ENCODE measurements at regions not wholly inside any gene's neighbourhood (a gene's known extent, or its start where the extent isn't known, plus 50 kb on each side); places are given as distances from the start of the nearest gene placed in this dataset.
"Not testable (repeated sequence)": the region's sequence is repeated elsewhere in the genome, so short reads cannot be mapped to it uniquely, and the experiment has no call there.

DNA sequence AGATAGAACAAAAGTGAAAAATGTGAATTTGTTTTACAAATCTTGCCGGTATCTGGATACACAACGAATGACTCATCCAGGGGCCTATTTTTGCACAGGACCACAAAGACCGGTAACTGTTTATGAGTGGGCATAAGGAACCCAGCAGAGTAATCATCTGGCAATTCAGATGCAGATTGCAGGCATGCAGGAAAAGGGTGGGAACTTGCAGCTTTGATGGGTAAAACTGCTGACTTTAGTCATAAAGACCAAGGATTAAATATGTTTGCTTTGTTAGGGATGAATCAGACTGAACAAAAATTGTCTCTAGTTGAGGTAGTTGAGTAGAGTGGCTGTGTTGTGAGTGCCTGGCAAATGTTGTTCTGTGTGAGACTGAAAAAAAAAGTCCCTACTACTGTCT, 309.6 kb upstream of the CCNH start:
- in situ Hi-C loops (cut with HindIII; ENCODE audit: low sequenced_read_pairs): no loop called here
- TF ChIP-seq, protein P1, sequence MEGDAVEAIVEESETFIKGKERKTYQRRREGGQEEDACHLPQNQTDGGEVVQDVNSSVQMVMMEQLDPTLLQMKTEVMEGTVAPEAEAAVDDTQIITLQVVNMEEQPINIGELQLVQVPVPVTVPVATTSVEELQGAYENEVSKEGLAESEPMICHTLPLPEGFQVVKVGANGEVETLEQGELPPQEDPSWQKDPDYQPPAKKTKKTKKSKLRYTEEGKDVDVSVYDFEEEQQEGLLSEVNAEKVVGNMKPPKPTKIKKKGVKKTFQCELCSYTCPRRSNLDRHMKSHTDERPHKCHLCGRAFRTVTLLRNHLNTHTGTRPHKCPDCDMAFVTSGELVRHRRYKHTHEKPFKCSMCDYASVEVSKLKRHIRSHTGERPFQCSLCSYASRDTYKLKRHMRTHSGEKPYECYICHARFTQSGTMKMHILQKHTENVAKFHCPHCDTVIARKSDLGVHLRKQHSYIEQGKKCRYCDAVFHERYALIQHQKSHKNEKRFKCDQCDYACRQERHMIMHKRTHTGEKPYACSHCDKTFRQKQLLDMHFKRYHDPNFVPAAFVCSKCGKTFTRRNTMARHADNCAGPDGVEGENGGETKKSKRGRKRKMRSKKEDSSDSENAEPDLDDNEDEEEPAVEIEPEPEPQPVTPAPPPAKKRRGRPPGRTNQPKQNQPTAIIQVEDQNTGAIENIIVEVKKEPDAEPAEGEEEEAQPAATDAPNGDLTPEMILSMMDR (IDR thresholded peaks at IDR 0.05; ENCODE audit: low read depth, low read length, missing control alignments): no peak
- DNase-seq (ENCODE audit: low read depth): peak; percentile 40
- no peak overlapping the region for H3K4me3 ChIP-seq (ENCODE audit: low read depth, low read length)

DNA sequence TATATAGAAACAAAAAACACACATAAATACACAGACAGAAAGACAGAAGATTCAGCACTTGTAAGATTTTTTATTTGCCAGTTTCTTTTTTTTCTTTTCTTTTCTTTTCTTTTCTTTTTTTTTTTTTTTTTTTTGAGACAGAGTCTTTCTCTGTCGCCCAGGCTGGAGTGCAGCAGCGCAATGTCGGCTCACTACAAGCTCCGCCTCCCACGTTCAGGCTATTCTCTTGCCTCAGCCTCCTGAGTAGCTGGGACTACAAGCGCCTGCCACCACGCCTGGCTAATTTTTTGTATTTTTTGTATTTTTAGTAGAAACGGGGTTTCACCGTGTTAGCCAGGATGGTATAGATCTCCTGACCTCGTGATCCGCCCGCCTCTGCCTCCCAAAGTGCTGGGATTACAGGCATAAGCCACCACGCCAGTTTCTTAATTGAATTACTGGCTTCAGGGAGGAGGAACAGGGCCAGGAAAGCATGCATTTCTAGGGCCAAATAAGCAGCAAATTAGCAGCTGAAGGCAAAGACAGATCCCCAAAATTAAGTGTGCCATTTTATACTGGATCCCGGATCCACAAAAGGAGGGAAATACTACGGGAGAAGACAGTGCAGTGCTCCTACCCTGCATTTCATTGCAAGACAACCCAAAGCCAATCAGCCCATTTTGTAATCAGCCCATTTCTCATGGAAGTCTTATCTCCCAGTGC, 305.6 kb upstream of the CCNH start:
- in situ Hi-C loops (cut with HindIII; ENCODE audit: low sequenced_read_pairs); H3K4me3 ChIP-seq (ENCODE audit: low read depth, low read length); DNase-seq (ENCODE audit: low read depth): not testable (repeated sequence)

DNA sequence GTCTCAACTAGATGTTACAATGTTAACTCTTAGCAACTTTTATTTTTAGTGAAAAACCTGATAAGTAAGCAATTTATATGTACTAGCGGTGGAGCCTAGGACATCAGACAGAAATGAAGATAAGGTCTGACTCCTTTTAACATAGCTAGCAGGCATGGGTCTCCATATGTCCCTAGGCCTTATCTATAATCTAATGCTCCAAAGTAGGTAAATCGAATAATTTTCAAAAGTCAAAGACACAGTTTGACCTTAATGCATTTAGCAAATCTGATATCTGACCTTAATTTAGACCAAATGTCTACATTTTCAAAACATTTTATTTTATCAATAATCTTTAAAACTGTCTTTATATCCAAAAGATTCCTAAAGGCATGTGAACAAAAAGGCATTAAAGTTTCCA, 305.0 kb upstream of the CCNH start:
- no peak overlapping the region for H3K4me3 ChIP-seq (ENCODE audit: low read depth, low read length)
- TF ChIP-seq, protein P1 (IDR thresholded peaks at IDR 0.05; ENCODE audit: low read depth, low read length, missing control alignments): no peak
- no peak for DNase-seq (ENCODE audit: low read depth)
- in situ Hi-C loops (cut with HindIII; ENCODE audit: low sequenced_read_pairs): no loop called here

DNA sequence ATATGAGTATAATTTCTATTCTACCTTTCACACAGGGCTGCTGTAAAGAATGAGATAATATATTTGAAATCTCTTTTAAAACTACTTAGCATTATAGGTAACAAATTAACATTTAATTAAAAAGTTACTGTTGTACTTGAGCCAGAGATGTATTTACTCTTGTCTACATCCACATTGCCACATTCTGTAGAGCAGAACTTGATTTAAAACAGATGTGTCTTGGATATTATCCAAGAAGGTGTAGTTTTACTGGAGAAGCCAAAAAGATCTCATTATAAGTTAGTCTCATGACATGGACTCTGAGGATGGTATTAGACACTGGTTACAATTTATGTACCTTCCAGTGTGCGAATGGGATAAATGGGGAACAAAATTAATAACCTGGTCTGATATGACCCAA, 293.1 kb upstream of the CCNH start:
- in situ Hi-C loops (cut with HindIII; ENCODE audit: low sequenced_read_pairs): no loop called here
- DNase-seq (ENCODE audit: low read depth): peak; percentile 47

DNA sequence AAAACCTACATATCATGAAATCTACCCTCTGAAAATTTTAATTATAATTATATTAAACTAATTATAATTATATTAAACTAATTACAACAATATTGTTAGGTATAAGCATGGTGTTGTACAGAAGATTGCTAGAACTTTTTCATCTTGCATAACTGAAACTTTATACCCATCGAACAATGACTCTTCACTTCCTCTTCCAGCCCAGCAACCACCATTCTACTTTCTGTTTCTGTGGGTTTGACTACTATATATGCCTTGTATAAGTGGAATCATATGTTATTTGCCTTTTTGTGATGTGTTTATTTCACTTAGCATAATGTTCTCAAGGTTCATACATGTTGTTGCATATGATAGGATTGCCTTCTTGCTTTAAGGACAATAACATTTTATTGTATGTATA, 274.2 kb upstream of the CCNH start:
- DNase-seq (ENCODE audit: low read depth): no peak
- TF ChIP-seq, protein P1 (IDR thresholded peaks at IDR 0.05; ENCODE audit: low read depth, low read length, missing control alignments): no peak

More for the DNA sequence above, 293.1 kb upstream of the CCNH start:
- TF ChIP-seq, protein P1 (IDR thresholded peaks at IDR 0.05; ENCODE audit: low read depth, low read length, missing control alignments): no peak
- no peak overlapping the region for H3K4me3 ChIP-seq (ENCODE audit: low read depth, low read length)

DNA sequence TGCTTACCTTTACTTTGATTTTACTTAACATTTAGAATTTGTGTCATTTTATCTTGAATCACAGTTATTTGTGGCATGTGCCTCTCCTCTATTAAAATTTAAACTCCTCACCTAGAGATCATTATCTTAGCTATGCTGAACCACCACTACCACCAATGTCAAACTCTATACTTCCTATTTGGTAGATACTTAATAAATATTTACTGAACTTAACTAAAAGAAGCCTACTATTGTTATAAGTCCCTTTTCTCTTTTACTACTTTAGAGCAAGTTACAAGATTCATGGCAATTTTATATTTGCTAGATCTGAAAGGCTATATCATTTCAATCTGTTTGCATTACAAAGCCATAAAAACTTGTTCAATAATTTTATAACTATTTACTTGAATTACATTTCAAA, 273.3 kb upstream of the CCNH start:
- H3K4me3 ChIP-seq (ENCODE audit: low read depth, low read length): no peak overlapping the region
- no peak for DNase-seq (ENCODE audit: low read depth)
- in situ Hi-C loops (cut with HindIII; ENCODE audit: low sequenced_read_pairs): no loop called here
- TF ChIP-seq, protein P1 (IDR thresholded peaks at IDR 0.05; ENCODE audit: low read depth, low read length, missing control alignments): no peak

More for the DNA sequence above, 274.2 kb upstream of the CCNH start:
- no peak overlapping the region for H3K4me3 ChIP-seq (ENCODE audit: low read depth, low read length)
- in situ Hi-C loops (cut with HindIII; ENCODE audit: low sequenced_read_pairs): no loop called here

DNA sequence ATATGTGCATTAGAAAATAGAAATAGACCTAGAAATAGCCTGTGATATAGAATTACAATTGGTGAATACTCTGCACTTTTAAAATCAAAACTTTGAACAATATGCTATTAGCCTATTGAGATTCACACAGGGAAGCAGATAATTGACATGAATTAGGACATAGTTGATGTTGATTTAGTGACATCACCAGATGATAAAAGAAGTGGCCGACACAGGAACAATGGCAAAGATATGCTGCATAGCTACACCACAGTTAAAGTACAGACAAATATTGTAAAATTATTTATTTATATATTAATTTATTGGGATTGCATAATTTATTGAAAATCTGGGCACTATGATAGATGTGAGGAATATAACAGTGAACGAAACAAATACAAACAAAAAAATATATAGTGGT, 261.5 kb upstream of the CCNH start:
- DNase-seq (ENCODE audit: low read depth): no peak
- TF ChIP-seq, protein P1 (IDR thresholded peaks at IDR 0.05; ENCODE audit: low read depth, low read length, missing control alignments): no peak
- H3K4me3 ChIP-seq (ENCODE audit: low read depth, low read length): no peak overlapping the region
- in situ Hi-C loops (cut with HindIII; ENCODE audit: low sequenced_read_pairs): no loop called here

Data from astrocyte of the cerebellum (primary cell).